ENCODE measurements at regions not wholly inside any gene's neighbourhood (a gene's known extent, or its start where the extent isn't known, plus 50 kb on each side); places are given as distances from the start of the nearest gene placed in this dataset.

DNA sequence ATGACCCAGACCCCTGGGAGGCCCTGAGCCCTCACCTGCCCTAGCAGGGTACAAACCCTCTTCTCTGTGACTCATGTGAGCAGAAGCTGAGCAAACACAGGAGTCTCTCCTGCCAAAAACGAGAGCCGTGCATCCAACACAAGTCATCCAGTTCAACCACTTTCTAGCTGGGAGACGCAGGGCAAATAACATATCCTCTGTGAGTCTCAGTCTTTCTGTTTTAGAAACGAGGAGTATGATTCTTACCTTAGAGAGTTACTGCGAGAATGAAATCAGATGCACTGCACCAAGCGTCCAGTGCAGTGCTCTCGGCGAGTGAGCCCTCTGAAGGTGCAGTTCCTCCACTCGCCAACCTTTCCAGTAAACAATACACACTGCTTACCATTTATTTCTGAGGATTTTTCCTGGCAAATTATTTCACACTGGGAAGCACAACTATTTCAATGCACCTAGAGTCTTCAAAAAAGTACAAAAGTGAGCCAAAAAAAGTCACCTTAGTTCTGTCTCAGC, 331.8 kb upstream of the MYT1L start:
- H3K4me3 ChIP-seq (ENCODE audit: low read length) = no peak overlapping the region
- H3K36me3 ChIP-seq (ENCODE audit: control insufficient read depth, insufficient read depth, low read length) = no peaks in the 10 kb centered on the region
- H3K9me3 ChIP-seq (ENCODE audit: control insufficient read depth, insufficient read depth, low read length) = no peaks in the 10 kb centered on the region
- H3K27ac ChIP-seq (ENCODE audit: low read length) = no peak overlapping the region
- no peaks in the 10 kb centered on the region; the same call in 1 of the 2 replicates for H3K4me1 ChIP-seq (ENCODE audit: control insufficient read depth, insufficient read depth, low read length)
- no CpG with 5 or more reads among the region's 9 CpGs for WGBS (ENCODE audit: insufficient coverage, insufficient read length)
- H3K27me3 ChIP-seq (ENCODE audit: control insufficient read depth, insufficient read depth, low read length) = no peaks in the 10 kb centered on the region
- DNase-seq (ENCODE audit: low read depth, low spot score) = no peak

DNA sequence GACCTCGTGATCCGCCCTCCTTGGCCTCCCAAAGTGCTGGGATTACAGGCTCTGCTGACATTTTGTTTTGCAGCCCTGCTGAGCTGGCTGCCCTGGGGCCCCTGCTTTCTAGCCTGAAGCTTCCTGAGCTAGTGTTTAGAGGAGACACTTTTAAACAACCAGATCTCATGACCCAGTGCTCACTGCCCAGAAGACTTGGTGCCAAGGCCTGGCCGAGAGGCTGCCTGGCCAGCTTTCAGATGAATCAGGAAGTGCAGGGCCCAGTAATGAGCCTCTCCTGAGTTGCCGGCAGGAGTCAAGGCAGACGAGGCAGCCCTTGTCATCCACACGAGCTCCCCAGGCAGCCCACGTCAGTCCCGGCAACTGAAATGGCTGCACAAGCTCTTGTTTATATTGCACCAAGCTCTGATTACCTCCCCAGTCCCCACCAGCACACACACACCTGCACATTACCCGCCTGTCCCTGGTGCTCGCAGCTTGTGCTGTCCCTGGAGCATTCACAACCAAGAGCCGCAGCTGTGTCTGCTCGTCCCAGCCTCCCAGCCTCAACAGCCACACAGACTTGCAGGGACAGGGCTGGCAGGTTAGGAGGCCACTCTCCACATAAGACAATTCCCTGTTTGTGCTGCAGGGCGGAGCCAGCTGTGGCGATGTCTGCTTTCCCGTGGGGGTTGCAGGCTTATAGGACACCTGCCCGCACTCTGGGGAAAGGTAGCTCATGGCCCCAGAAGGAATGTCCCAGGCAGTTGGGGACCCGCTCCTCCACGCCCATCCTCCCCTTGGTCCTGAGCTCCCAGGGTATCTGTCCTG, 331.2 kb upstream of the MYT1L start:
- Histone ChIP-seq H3K36me3 (ENCODE audit: control insufficient read depth, insufficient read depth, low read length) (no peaks in the 10 kb centered on the region), H3K27ac (ENCODE audit: low read length) (no peak overlapping the region), H3K9me3 (ENCODE audit: control insufficient read depth, insufficient read depth, low read length) (no peaks in the 10 kb centered on the region), H3K27me3 (ENCODE audit: control insufficient read depth, insufficient read depth, low read length) (no peaks in the 10 kb centered on the region), H3K4me3 (ENCODE audit: low read length) (no peak overlapping the region), H3K4me1 (ENCODE audit: control insufficient read depth, insufficient read depth, low read length) (no peaks in the 10 kb centered on the region; the same call in 1 of the 2 replicates)
- no CpG with 5 or more reads among the region's 18 CpGs for WGBS (ENCODE audit: insufficient coverage, insufficient read length)
- no peak for DNase-seq (ENCODE audit: low read depth, low spot score)

DNA sequence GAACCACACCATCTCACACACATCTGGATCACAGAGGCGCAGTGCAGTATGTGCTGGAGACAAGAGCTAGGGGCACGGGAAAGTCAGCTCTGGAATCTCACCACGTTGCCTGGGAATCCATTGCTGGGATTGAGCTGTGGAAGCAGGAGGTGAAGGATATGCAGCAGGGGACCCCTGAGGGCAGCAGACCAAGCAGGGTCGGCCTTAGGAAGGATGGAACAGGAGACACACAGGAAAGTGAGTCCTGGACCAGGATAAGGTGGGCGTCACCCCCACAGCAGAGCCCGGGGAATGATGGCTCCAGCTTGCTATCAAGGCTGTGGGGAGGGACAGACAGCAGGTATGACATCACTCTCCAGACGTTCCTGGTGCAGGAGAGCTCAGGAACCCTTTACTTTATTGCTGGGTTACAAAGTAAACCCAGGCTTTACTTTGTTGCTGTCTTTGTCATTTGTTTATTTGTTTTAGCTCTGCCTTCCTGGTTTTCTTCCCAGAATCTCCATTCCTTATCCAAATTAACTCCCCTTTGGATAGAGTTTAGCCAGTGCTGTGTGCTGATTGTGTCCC, 329.8 kb upstream of the MYT1L start:
- Histone ChIP-seq H3K27ac (ENCODE audit: low read length) (no peak overlapping the region), H3K4me1 (ENCODE audit: control insufficient read depth, insufficient read depth, low read length) (no peaks in the 10 kb centered on the region; the same call in 1 of the 2 replicates), H3K9me3 (ENCODE audit: control insufficient read depth, insufficient read depth, low read length) (no peaks in the 10 kb centered on the region), H3K27me3 (ENCODE audit: control insufficient read depth, insufficient read depth, low read length) (no peaks in the 10 kb centered on the region), H3K36me3 (ENCODE audit: control insufficient read depth, insufficient read depth, low read length) (no peaks in the 10 kb centered on the region), H3K4me3 (ENCODE audit: low read length) (no peak overlapping the region)
- DNase-seq (ENCODE audit: low read depth, low spot score) = no peak
- WGBS (ENCODE audit: insufficient coverage, insufficient read length) = no CpG with 5 or more reads among the region's 7 CpGs

DNA sequence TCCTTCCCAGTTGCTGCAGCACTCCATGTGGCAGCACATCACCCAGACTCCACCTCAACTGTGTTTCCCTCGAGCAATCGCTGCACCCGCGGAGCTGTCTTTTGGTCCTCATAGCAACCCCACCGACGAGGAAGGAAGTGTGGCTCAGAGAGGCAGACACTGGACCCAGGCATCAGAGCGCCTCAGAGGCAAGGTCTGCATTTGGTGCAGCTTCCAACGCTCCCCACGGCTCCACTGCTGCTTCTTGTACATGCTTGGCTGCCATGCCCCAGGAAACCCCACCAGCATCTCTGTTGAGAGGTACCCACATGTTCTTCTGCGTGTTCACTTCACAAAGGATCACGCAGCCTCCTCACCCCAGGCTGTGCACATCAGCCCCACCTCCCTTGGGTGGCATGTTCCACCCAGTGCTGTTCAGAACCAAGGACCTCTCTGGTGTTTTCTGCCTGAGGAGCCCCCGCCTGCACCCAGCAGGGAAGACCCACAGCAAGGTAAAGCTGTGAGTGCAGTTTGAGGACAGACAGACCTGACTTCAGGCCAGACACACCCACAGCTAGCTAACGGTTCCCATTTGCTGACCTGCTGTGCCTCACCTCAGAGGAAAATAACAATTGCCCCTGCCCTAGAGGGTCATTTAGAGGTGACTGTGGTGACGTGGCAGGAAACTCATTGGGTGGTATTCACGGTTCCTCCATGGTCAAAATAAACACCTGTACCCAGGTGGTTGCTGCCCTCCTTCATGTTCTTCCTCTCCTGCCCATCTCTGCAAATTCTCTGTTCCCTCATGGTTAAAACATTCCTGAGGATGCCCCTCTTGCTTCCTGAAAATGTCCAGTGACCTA, 326.3 kb upstream of the MYT1L start:
- Histone ChIP-seq H3K27me3 (ENCODE audit: control insufficient read depth, insufficient read depth, low read length) (no peaks in the 10 kb centered on the region), H3K27ac (ENCODE audit: low read length) (no peak overlapping the region), H3K36me3 (ENCODE audit: control insufficient read depth, insufficient read depth, low read length) (no peaks in the 10 kb centered on the region), H3K4me1 (ENCODE audit: control insufficient read depth, insufficient read depth, low read length) (no peaks in the 10 kb centered on the region; the same call in 1 of the 2 replicates), H3K9me3 (ENCODE audit: control insufficient read depth, insufficient read depth, low read length) (no peaks in the 10 kb centered on the region), H3K4me3 (ENCODE audit: low read length) (no peak overlapping the region)
- WGBS (ENCODE audit: insufficient coverage, insufficient read length) = no CpG with 5 or more reads among the region's 15 CpGs
- DNase-seq (ENCODE audit: low read depth, low spot score) = no peak

DNA sequence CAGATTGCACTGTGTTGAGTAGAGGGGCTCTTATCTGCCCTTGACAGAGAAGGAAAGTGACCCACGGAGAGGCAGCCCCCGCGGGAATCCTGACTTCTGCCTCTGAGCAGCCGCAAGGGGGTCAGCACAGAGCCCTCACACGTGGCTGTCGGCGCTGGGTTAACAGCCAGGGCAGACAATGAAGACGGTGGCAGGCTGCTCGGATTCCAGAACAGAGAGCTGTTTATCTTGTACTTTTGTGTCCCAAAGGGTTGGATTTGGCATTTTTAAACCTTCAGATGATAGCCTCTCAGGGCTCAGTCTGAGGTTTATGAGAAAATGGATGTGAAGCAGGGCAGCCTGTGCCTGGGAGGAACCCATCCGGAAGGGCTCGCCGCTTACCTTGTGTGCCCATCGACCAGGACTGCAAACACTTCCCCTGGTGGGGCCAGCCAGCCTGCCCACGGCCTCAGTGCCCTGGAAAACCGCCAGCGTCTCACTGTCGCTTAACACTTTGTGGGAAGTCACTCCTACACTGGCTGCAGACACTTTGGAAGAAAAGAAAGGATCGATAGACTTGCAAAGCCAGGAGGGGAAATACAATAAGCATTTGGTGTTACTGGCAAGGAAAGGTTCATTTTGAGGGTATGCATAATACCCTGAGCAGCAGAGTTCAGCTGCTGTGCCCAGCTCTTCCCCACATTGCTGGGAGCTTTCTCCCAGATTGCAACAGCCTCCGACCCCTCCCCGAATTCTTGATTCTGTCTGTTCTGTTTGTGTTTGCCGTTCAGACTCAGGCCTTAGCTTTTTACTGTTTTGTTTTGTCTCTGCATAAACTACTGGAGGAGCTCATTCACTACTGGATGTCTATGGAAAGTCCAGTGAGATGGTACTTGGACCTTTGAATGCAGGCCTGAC, 325.3 kb upstream of the MYT1L start:
- no peak overlapping the region for H3K27ac ChIP-seq (ENCODE audit: low read length)
- no peaks in the 10 kb centered on the region for H3K36me3 ChIP-seq (ENCODE audit: control insufficient read depth, insufficient read depth, low read length)
- WGBS (ENCODE audit: insufficient coverage, insufficient read length) = no CpG with 5 or more reads among the region's 21 CpGs
- no peaks in the 10 kb centered on the region for H3K4me1 ChIP-seq (ENCODE audit: control insufficient read depth, insufficient read depth, low read length)
- no peaks in the 10 kb centered on the region for H3K9me3 ChIP-seq (ENCODE audit: control insufficient read depth, insufficient read depth, low read length)
- no peak for DNase-seq (ENCODE audit: low read depth, low spot score)
- no peak overlapping the region for H3K4me3 ChIP-seq (ENCODE audit: low read length)
- H3K27me3 ChIP-seq (ENCODE audit: control insufficient read depth, insufficient read depth, low read length) = no peaks in the 10 kb centered on the region

DNA sequence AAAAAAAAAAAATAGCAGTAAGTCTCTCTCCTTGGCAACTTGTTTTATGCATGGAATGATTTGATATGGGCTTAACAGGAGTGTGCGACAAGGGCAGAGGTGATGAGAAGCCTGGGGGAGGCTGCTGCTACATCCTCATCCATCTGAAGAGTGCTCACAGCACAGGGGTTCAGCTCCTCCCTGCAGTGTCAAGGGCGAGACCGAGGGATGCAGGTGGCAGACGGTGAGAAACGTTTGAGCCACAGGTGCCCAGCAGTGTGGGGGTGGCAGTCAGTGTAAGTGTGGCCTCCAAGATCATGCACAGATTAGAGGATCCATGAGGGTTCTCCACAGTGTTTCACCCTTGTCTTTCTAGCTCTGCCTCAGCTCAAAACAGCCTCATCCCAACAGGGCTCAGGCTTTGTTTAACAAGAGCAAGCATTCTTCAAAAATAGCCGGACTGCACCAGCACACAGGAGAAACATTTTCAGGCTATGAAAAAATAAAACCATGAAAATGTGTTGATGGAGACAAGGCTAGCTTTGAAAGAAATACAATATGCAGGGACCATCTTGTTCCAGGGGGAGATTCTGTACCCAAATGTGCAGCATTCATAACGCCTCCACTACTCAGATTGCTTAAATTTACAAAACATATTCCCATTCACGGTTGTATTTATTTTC, 324.5 kb upstream of the MYT1L start:
- Histone ChIP-seq H3K4me3 (ENCODE audit: low read length) (no peak overlapping the region), H3K27ac (ENCODE audit: low read length) (no peak overlapping the region)
- WGBS (ENCODE audit: insufficient coverage, insufficient read length) = no CpG with 5 or more reads among the region's 8 CpGs

DNA sequence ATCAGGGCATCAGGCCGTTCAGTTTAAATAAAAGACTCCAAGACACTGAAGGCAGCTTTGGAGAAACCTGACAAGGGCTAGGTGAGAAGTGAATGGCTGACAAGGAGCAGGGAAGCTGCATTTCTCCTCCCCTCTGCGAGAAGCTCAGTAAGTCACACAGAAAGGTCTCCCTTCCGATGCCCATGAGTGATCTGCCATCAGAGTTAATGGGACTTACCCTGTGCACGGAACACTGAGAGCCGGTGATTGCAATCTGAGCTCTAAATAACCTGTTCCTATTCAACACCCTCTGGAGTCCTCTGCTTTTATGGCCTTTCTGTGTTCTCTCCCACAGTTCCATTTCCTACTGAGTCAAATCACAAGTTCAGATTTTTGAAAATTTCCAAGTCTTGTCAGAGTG, 322.2 kb upstream of the MYT1L start:
- no peak for DNase-seq (ENCODE audit: low read depth, low spot score)
- H3K4me1 ChIP-seq (ENCODE audit: control insufficient read depth, insufficient read depth, low read length) = no peaks in the 10 kb centered on the region
- H3K9me3 ChIP-seq (ENCODE audit: control insufficient read depth, insufficient read depth, low read length) = no peaks in the 10 kb centered on the region
- WGBS (ENCODE audit: insufficient coverage, insufficient read length) = no CpG with 5 or more reads among the region's 5 CpGs
- H3K4me3 ChIP-seq (ENCODE audit: low read length) = no peak overlapping the region
- no peaks in the 10 kb centered on the region for H3K27me3 ChIP-seq (ENCODE audit: control insufficient read depth, insufficient read depth, low read length)
- no peak overlapping the region for H3K27ac ChIP-seq (ENCODE audit: low read length)
- H3K36me3 ChIP-seq (ENCODE audit: control insufficient read depth, insufficient read depth, low read length) = no peaks in the 10 kb centered on the region

More for the DNA sequence above, 324.5 kb upstream of the MYT1L start:
- Histone ChIP-seq H3K36me3 (ENCODE audit: control insufficient read depth, insufficient read depth, low read length) (no peaks in the 10 kb centered on the region), H3K9me3 (ENCODE audit: control insufficient read depth, insufficient read depth, low read length) (no peaks in the 10 kb centered on the region), H3K4me1 (ENCODE audit: control insufficient read depth, insufficient read depth, low read length) (no peaks in the 10 kb centered on the region), H3K27me3 (ENCODE audit: control insufficient read depth, insufficient read depth, low read length) (no peaks in the 10 kb centered on the region)
- DNase-seq (ENCODE audit: low read depth, low spot score) = no peak

DNA sequence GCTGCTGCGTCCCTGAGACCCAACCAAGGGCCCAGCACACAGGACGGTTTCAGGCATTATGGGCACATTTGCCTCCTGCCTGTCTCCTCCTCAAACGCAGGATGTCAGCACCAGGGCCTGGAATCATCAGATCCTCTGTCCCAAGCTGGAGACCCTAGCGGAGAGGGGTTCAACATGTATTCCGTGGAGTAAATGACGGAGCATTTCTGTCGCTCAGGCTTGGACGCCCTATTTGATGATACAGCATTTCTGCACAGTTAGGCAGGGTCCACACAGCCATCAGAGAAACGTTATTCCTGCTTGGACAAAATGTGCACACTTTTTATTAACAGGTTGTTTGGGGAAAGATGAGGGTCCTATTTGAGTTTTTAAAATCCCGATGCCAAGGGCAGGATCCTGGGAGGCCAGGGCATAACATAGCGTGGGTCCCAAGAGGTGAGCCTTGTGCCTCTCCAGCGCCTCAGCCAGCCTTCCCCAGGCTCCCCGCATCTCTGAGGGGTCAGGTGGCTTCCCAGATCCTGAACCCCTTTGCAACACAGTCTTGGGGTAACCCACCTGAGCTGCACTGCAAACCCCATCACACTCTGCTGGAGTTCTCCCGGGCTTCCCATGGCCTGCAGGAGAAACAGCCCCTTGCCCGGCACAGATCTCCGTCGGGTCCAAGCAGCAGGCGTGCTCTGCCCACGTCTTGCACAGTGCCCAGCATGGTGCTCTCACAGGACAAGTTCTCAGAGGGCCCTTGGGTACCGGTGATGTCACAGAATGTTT, 319.7 kb upstream of the MYT1L start:
- WGBS (ENCODE audit: insufficient coverage, insufficient read length) = no CpG with 5 or more reads among the region's 20 CpGs
- no peaks in the 10 kb centered on the region for H3K4me1 ChIP-seq (ENCODE audit: control insufficient read depth, insufficient read depth, low read length)
- no peaks in the 10 kb centered on the region for H3K27me3 ChIP-seq (ENCODE audit: control insufficient read depth, insufficient read depth, low read length)
- H3K27ac ChIP-seq (ENCODE audit: low read length) = no peak overlapping the region
- H3K9me3 ChIP-seq (ENCODE audit: control insufficient read depth, insufficient read depth, low read length) = no peaks in the 10 kb centered on the region
- H3K4me3 ChIP-seq (ENCODE audit: low read length) = no peak overlapping the region
- no peaks in the 10 kb centered on the region for H3K36me3 ChIP-seq (ENCODE audit: control insufficient read depth, insufficient read depth, low read length)
- DNase-seq (ENCODE audit: low read depth, low spot score) = no peak

All from iPS DF 6.9 (cell line).